H1 (cell line): ENCODE measurements at regions not wholly inside any gene's neighbourhood (a gene's known extent, or its start where the extent isn't known, plus 50 kb on each side); places are given as distances from the start of the nearest gene placed in this dataset.

Experiments used
- CTCF ChIA-PET: fragments of 300-600 bp; sonication (Branson Sonifier 250); formaldehyde crosslinking; loops from one replicate; lab custom pipeline; 2021; ENCODE audit not compliant: partially characterized antibody; lab: Charles Lee
- POLR2A ChIA-PET: fragments of 300-600 bp; sonication (Branson Sonifier 250); formaldehyde crosslinking; loops from one replicate; lab custom pipeline; 2021; ENCODE audit warnings: inconsistent platforms; ENCODE audit not compliant: partially characterized antibody; lab: Charles Lee
- DNase-seq, 2 experiments: peaks; one replicate each; pipeline versions ENCODE4 v3.0.0 to v3.0.0-alpha.2; 2010 to 2022; ENCODE audit warnings: low spot score in 2 of 2, low read depth in 1 of 2, mixed read lengths in 1 of 2
- FAIRE-seq: peaks from 2 replicates; lab custom pipeline; 2011; peaks lifted over from hg19 to GRCh38; lab: Jason Lieb, UNC
- H2AFZ ChIP-seq: 2 replicates; pipeline ENCODE4 v1.8.1; 2012; ENCODE audit warnings: low read length, inconsistent platforms
- H2AK5ac ChIP-seq: 2 replicates; pipeline ENCODE4 v1.6.1; 2013; ENCODE audit warnings: low read depth, low read length
- H2BK120ac ChIP-seq: replicated peaks from 2 replicates; pipeline ENCODE3; 2013; ENCODE audit warnings: low read depth, low read length, inconsistent platforms
- H2BK12ac ChIP-seq: 2 replicates; pipeline ENCODE4 v1.6.1; 2013; ENCODE audit warnings: low read depth, low read length
- H2BK15ac ChIP-seq: 2 replicates; pipeline ENCODE4 v1.6.1; 2013; ENCODE audit warnings: low read length
- H2BK20ac ChIP-seq: 2 replicates; pipeline ENCODE4 v1.6.1; 2013; ENCODE audit warnings: low read length
- H2BK5ac ChIP-seq: 2 replicates; pipeline ENCODE4 v1.6.1; 2013; ENCODE audit warnings: low read depth, low read length
- H3K14ac ChIP-seq: 2 replicates; pipeline ENCODE4 v1.6.1; 2013; ENCODE audit warnings: inconsistent platforms; ENCODE audit not compliant: insufficient read length
- H3K18ac ChIP-seq: 2 replicates; pipeline ENCODE4 v1.6.1; 2013; ENCODE audit warnings: low read length; ENCODE audit errors: extremely low read depth
- H3K23ac ChIP-seq: 2 replicates; pipeline ENCODE4 v1.6.1; 2013; ENCODE audit warnings: inconsistent platforms; ENCODE audit not compliant: insufficient read length
- H3K23me2 ChIP-seq: 2 replicates; pipeline ENCODE4 v1.6.1; 2013; ENCODE audit warnings: low read depth, low read length
- H3K27ac ChIP-seq: 2 replicates; pipeline ENCODE4 v1.6.1; 2011; ENCODE audit warnings: low read depth, low read length, inconsistent platforms
- H3K27me3 ChIP-seq, 4 experiments: replicated peaks in 1 of 4; 1 replicate in 1 of 4; 2 replicates in 3 of 4; pipeline versions ENCODE4 v1.6.1 to v1.8.1; 2011 to 2013; ENCODE audit warnings: low read length in 3 of 4, mild to moderate bottlenecking in 3 of 4, inconsistent platforms in 2 of 4, mixed read lengths in 2 of 4, moderate library complexity in 1 of 4; ENCODE audit not compliant: control insufficient read depth in 3 of 4, insufficient read depth in 3 of 4; ENCODE audit errors: extremely low read depth in 1 of 4
- H3K36me3 ChIP-seq, 4 experiments: 2 replicates each; pipeline versions ENCODE4 v1.6.1 to v1.8.1; 2011 to 2013; ENCODE audit warnings: mild to moderate bottlenecking in 4 of 4, low read length in 3 of 4, moderate library complexity in 2 of 4, control low read depth in 1 of 4, inconsistent platforms in 1 of 4; ENCODE audit not compliant: insufficient read depth in 4 of 4, control insufficient read depth in 2 of 4
- H3K4ac ChIP-seq: replicated peaks from 2 replicates; pipeline ENCODE3; 2013; ENCODE audit warnings: low read length, low read depth, mixed read lengths, inconsistent platforms; ENCODE audit not compliant: insufficient read length
- H3K4me1 ChIP-seq, 4 experiments: replicated peaks in 1 of 4; 1 replicate in 1 of 4; 2 replicates in 3 of 4; pipeline versions ENCODE4 v1.6.1 to v1.8.1; 2011 to 2013; ENCODE audit warnings: low read length in 3 of 4, inconsistent platforms in 2 of 4, mixed read lengths in 1 of 4; ENCODE audit not compliant: insufficient read depth in 4 of 4, control insufficient read depth in 3 of 4
- H3K4me2 ChIP-seq, 2 experiments: 2 replicates each; pipeline versions ENCODE4 v1.6.1 to v1.8.1; 2011 to 2013; ENCODE audit warnings: low read depth in 2 of 2, low read length in 2 of 2, control low read depth in 1 of 2, inconsistent platforms in 1 of 2, mild to moderate bottlenecking in 1 of 2; ENCODE audit not compliant: insufficient read depth in 1 of 2
- H3K4me3 ChIP-seq, 4 experiments: fragments of 200-600, 300-600 bp in 1 of 4; sonication (generic), shearing (Covaris generic), sonication (Bioruptor Twin) in 1 of 4; 2 replicates each; pipeline versions ENCODE4 v1.5.1 to v1.8.1; 2011 to 2016; ENCODE audit warnings: low read length in 4 of 4, low read depth in 3 of 4, control low read depth in 2 of 4, inconsistent platforms in 2 of 4, mild to moderate bottlenecking in 2 of 4, mixed read lengths in 1 of 4, moderate library complexity in 1 of 4; ENCODE audit not compliant: insufficient read depth in 2 of 4; ENCODE audit errors: extremely low read depth in 1 of 4
- H3K56ac ChIP-seq: replicated peaks from 2 replicates; pipeline ENCODE3; 2013; ENCODE audit warnings: low read depth, mild to moderate bottlenecking, mixed read lengths, low read length, inconsistent platforms; ENCODE audit not compliant: insufficient read length
- H3K79me1 ChIP-seq: 2 replicates; pipeline ENCODE4 v1.6.1; 2013; ENCODE audit warnings: low read depth, low read length, control low read depth
- H3K79me2 ChIP-seq, 2 experiments: 2 replicates each; pipeline versions ENCODE4 v1.6.1 to v1.8.1; 2012 to 2013; ENCODE audit warnings: low read length in 2 of 2, mild to moderate bottlenecking in 2 of 2, inconsistent platforms in 1 of 2; ENCODE audit not compliant: insufficient read depth in 2 of 2, control insufficient read depth in 1 of 2
- H3K9ac ChIP-seq, 4 experiments: replicated peaks in 1 of 4; 1 replicate in 1 of 4; 2 replicates in 3 of 4; pipeline versions ENCODE4 v1.6.1 to v1.8.1; 2011 to 2013; ENCODE audit warnings: low read depth in 3 of 4, low read length in 3 of 4, control low read depth in 2 of 4, mild to moderate bottlenecking in 2 of 4, moderate library complexity in 2 of 4, inconsistent platforms in 1 of 4; ENCODE audit errors: extremely low read depth in 1 of 4
- H3K9me3 ChIP-seq, 2 experiments: 2 replicates each; pipeline versions ENCODE4 v1.6.1 to v1.8.1; 2012 to 2013; ENCODE audit warnings: mild to moderate bottlenecking in 2 of 2, moderate library complexity in 2 of 2, control low read depth in 1 of 2, inconsistent platforms in 1 of 2, low read depth in 1 of 2, low read length in 1 of 2, mixed read lengths in 1 of 2; ENCODE audit not compliant: insufficient read depth in 2 of 2
- H4K20me1 ChIP-seq, 2 experiments: replicated peaks in 1 of 2; 2 replicates each; pipeline versions ENCODE3 to v1.8.1; 2011 to 2013; ENCODE audit warnings: inconsistent platforms in 2 of 2, low read length in 2 of 2, mild to moderate bottlenecking in 1 of 2; ENCODE audit not compliant: insufficient read depth in 2 of 2, control insufficient read depth in 1 of 2
- H4K5ac ChIP-seq: 2 replicates; pipeline ENCODE4 v1.6.1; 2013; ENCODE audit warnings: low read length, low read depth, mixed read lengths, inconsistent platforms; ENCODE audit not compliant: insufficient read length
- H4K8ac ChIP-seq: 2 replicates; pipeline ENCODE4 v1.8.0; 2013; ENCODE audit warnings: mild to moderate bottlenecking, moderate library complexity, low read length, inconsistent platforms; ENCODE audit not compliant: insufficient read depth; ENCODE audit errors: extremely low read depth
- H4K91ac ChIP-seq: replicated peaks from 2 replicates; pipeline ENCODE3; 2013; ENCODE audit warnings: low read length, mixed read lengths, inconsistent platforms; ENCODE audit not compliant: insufficient read length
- GTF2F1 ChIP-seq: IDR thresholded peaks from 2 replicates; pipeline ENCODE4 v1.6.1; 2012; ENCODE audit warnings: low read depth, low read length, improper control_type of control experiment, borderline replicate concordance
- HDAC2 ChIP-seq, 2 experiments: fragments of 300-600 bp in 1 of 2; sonication (generic) in 1 of 2; IDR thresholded peaks; 2 replicates each; pipeline ENCODE4 v1.6.1; 2011 to 2012; ENCODE audit warnings: low read depth in 2 of 2, low read length in 2 of 2, mild to moderate bottlenecking in 2 of 2, moderate library complexity in 2 of 2, borderline replicate concordance in 1 of 2, inconsistent platforms in 1 of 2
- HDAC6 ChIP-seq: IDR thresholded peaks from one replicate; pipeline ENCODE4 v1.7.1; 2012; ENCODE audit warnings: low read depth, mild to moderate bottlenecking, inconsistent platforms, low read length, moderate library complexity
- KDM4A ChIP-seq: IDR thresholded peaks from one replicate; pipeline ENCODE4 v1.7.1; 2012; ENCODE audit warnings: low read depth, mild to moderate bottlenecking, moderate library complexity, low read length, inconsistent platforms; ENCODE audit not compliant: severe bottlenecking
- NANOG ChIP-seq: IDR thresholded peaks from 2 replicates; pipeline ENCODE4 v1.6.1; 2011; ENCODE audit warnings: low read length, low read depth, mild to moderate bottlenecking, inconsistent platforms; ENCODE audit not compliant: insufficient read depth, poor library complexity, severe bottlenecking
- NRF1 ChIP-seq: IDR thresholded peaks from 2 replicates; pipeline ENCODE4 v1.6.1; 2011; ENCODE audit warnings: mild to moderate bottlenecking, low read depth, low read length, improper control_type of control experiment
- PHF8 ChIP-seq: fragments of 200-600 bp; sonication (generic); conservative IDR thresholded peaks from 2 replicates; pipeline ENCODE4 v1.7.1; 2012; ENCODE audit warnings: low read depth, mild to moderate bottlenecking, inconsistent platforms, low read length, moderate library complexity
- RAD21 ChIP-seq, 2 experiments: IDR thresholded peaks in 1 of 2; conservative IDR thresholded peaks in 1 of 2; 2 replicates each; pipeline ENCODE4 v1.6.1; 2011; ENCODE audit warnings: low read depth in 2 of 2, low read length in 2 of 2, improper control_type of control experiment in 1 of 2, inconsistent platforms in 1 of 2, mild to moderate bottlenecking in 1 of 2, moderate library complexity in 1 of 2
- TAF7 ChIP-seq: optimal IDR thresholded peaks from 2 replicates; pipeline ENCODE3; 2011; ENCODE audit warnings: low read depth, mild to moderate bottlenecking, inconsistent platforms, low read length, moderate library complexity, borderline replicate concordance
- WGBS, 2 experiments: shearing (Covaris generic) in 1 of 2; methylation state at CpG; one replicate each; pipeline versions ENCODE4 v1.1.6 to v1.1.7; 2013 to 2015; ENCODE audit warnings: low lambda C conversion rate in 2 of 2, mixed read lengths in 2 of 2, inconsistent platforms in 1 of 2, low coverage in 1 of 2, missing lambda C conversion rate in 1 of 2; ENCODE audit not compliant: insufficient replicate concordance in 2 of 2, insufficient coverage in 1 of 2, insufficient read length in 1 of 2; ENCODE audit errors: extremely low coverage in 1 of 2, missing lambda C conversion rate in 1 of 2; 5-methylcytosine and 5-hydroxymethylcytosine counted together
- TF ChIP-seq, protein P1 (sequence below): IDR thresholded peaks from 2 replicates; pipeline ENCODE4 v1.6.1; 2011; ENCODE audit warnings: low read length, improper control_type of control experiment

DNA sequence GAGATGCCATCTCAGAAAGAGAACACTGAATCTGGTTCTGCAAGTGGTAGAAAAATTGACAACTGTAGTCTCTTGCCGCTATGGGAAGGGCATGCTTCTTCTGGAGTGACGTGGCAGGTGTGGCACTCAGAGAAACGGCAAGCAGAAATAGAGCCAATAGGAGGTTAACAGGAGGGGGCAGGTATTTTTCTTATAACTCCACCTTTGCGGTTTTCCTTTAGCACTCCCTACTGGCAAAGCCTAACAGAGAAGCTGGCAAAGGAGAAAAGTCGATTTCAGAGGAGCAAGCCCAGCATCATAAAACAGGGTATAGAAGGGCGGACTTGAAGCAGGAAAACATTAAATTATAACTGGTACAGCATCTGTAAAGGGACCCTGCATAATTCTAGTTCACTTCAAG is 1382.2 kb downstream of the PCDH18 start:
- peak in 1 of 2 experiments; percentile 1 for DNase-seq
- Histone ChIP-seq H4K5ac (no peak overlapping the region), H3K27ac (no peak overlapping the region), H3K9me3 (no peaks in the 10 kb centered on the region), H3K14ac (no peak overlapping the region), H3K79me1 (no peaks in the 10 kb centered on the region), H4K91ac (no peak overlapping the region), H3K4ac (no peak overlapping the region), H3K79me2 (no peaks in the 10 kb centered on the region), H3K18ac (no peak overlapping the region), H3K23me2 (no peaks in the 10 kb centered on the region), H3K4me3 (no peak overlapping the region), H2BK120ac (no peak overlapping the region), H3K4me2 (no peak overlapping the region), H2BK5ac (no peak overlapping the region), H4K20me1 (no peaks in the 10 kb centered on the region), H3K9ac (no peak overlapping the region), H2AFZ (peak overlapping the region; percentile 85; the same call in 1 of the 2 replicates), H2AK5ac (no peak overlapping the region), H3K4me1 (no peaks in the 10 kb centered on the region), H3K36me3 (no peaks in the 10 kb centered on the region), H2BK20ac (no peak overlapping the region), H2BK12ac (no peak overlapping the region), H3K23ac (no peak overlapping the region), H2BK15ac (no peak overlapping the region), H4K8ac (no peak overlapping the region), H3K27me3 (no peaks in the 10 kb centered on the region), H3K56ac (no peak overlapping the region)
- 83% methylated on average over 6 of the region's 6 CpGs; no CpG with 5 or more reads in 1 of the 2 experiments for WGBS, 2 experiments
- POLR2A ChIA-PET = no interaction called here
- CTCF ChIA-PET = no interaction called here
- no peak for FAIRE-seq
- TF ChIP-seq TAF7 (no peak), KDM4A (no peak), NRF1 (no peak), NANOG (no peak), HDAC2 (IDR thresholded peaks at IDR 0.05; ENCODE audit: borderline replicate concordance in 1 of 2, low read depth in 2 of 2, low read length in 2 of 2) (no peak), GTF2F1 (no peak), HDAC6 (no peak), PHF8 (no peak), RAD21 (IDR thresholded peaks at IDR 0.05 in 1 of 2, conservative IDR thresholded peaks at IDR 0.05 in 1 of 2; ENCODE audit: low read depth in 2 of 2, low read length in 2 of 2) (peak; percentile 57 to 62)
- TF ChIP-seq, protein P1, sequence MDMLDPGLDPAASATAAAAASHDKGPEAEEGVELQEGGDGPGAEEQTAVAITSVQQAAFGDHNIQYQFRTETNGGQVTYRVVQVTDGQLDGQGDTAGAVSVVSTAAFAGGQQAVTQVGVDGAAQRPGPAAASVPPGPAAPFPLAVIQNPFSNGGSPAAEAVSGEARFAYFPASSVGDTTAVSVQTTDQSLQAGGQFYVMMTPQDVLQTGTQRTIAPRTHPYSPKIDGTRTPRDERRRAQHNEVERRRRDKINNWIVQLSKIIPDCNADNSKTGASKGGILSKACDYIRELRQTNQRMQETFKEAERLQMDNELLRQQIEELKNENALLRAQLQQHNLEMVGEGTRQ = no peak
